Prostate gland (tissue), 2 donors: ENCODE measurements at regions not wholly inside any gene's neighbourhood (a gene's known extent, or its start where the extent isn't known, plus 50 kb on each side); places are given as distances from the start of the nearest gene placed in this dataset.

ENCODE experiments used
- DNase-seq: peaks from one replicate; pipeline ENCODE4 v3.0.0-alpha.2; 2019; ENCODE audit warnings: low spot score
- H3K27ac ChIP-seq, 2 donors: fragments of 200-600 bp; sonication (generic); 2 replicates each; pipeline ENCODE4 v1.5.1; 2017 to 2019
- H3K27me3 ChIP-seq: fragments of 200-600 bp; sonication (generic); replicated peaks from 2 replicates; pipeline ENCODE4 v1.5.1; 2019; ENCODE audit not compliant: insufficient read depth
- H3K36me3 ChIP-seq, 2 donors: fragments of 200-600 bp; sonication (generic); 1 replicate in 1 of 2; 2 replicates in 1 of 2; pipeline versions ENCODE4 v1.5.1 to v1.8.1; 2017 to 2019
- H3K4me1 ChIP-seq: fragments of 200-600 bp; sonication (generic); replicated peaks from 2 replicates; pipeline ENCODE4 v1.5.1; 2019
- H3K4me3 ChIP-seq, 2 donors: fragments of 200-600 bp; sonication (generic); 2 replicates each; pipeline ENCODE4 v1.5.1; 2017 to 2019
- H3K9me3 ChIP-seq: fragments of 200-600 bp; sonication (generic); 2 replicates; pipeline ENCODE4 v1.5.1; 2017
- POLR2A ChIP-seq: fragments of 450-650 bp; IDR thresholded peaks from one replicate; pipeline ENCODE4 v1.6.1; 2016; ENCODE audit warnings: antibody characterized with exemption, mild to moderate bottlenecking
- POLR2AphosphoS5 ChIP-seq: sonication (generic); formaldehyde crosslinking; IDR thresholded peaks from one replicate; pipeline ENCODE4 v1.6.1; 2017; ENCODE audit warnings: antibody characterized with exemption
- WGBS: methylation state at CpG from one replicate; pipeline ENCODE4 v1.1.5; 2018; 5-methylcytosine and 5-hydroxymethylcytosine counted together
- intact Hi-C: fragments of 100-400 bp; cut with DNase I; formaldehyde crosslinking; loops from one replicate; pipeline ENCODE4 v1.14.2; 2022
- TF ChIP-seq, protein P1 (sequence below), 4 experiments: fragments of 200-600 bp in 2 of 4; fragments of 450-650 bp in 2 of 4; sonication (generic) in 2 of 4; IDR thresholded peaks; 1 replicate in 3 of 4; 2 replicates in 1 of 4; pipeline ENCODE4 v1.5.1; 2016 to 2019; ENCODE audit warnings: antibody characterized with exemption in 4 of 4, mild to moderate bottlenecking in 2 of 4, moderate library complexity in 2 of 4

- Histone ChIP-seq H3K36me3 (no peaks in the 10 kb centered on the region), H3K4me3 (no peak overlapping the region), H3K27ac (no peak overlapping the region), H3K4me1 (no peaks in the 10 kb centered on the region), H3K27me3 (no peaks in the 10 kb centered on the region), H3K9me3 (no peaks in the 10 kb centered on the region)
- TF ChIP-seq POLR2AphosphoS5 (no peak), POLR2A (no peak)
- TF ChIP-seq, protein P1, sequence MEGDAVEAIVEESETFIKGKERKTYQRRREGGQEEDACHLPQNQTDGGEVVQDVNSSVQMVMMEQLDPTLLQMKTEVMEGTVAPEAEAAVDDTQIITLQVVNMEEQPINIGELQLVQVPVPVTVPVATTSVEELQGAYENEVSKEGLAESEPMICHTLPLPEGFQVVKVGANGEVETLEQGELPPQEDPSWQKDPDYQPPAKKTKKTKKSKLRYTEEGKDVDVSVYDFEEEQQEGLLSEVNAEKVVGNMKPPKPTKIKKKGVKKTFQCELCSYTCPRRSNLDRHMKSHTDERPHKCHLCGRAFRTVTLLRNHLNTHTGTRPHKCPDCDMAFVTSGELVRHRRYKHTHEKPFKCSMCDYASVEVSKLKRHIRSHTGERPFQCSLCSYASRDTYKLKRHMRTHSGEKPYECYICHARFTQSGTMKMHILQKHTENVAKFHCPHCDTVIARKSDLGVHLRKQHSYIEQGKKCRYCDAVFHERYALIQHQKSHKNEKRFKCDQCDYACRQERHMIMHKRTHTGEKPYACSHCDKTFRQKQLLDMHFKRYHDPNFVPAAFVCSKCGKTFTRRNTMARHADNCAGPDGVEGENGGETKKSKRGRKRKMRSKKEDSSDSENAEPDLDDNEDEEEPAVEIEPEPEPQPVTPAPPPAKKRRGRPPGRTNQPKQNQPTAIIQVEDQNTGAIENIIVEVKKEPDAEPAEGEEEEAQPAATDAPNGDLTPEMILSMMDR (IDR thresholded peaks at IDR 0.05) = no peak
- DNase-seq = no peak
- intact Hi-C loops = no loop called here
- 85% methylated on average over 11 of the region's 11 CpGs for WGBS
Observed at GRCh38 chr5:171589461-171589860, 170.0 kb downstream of the FGF18 start.

GRCh38 chr5:171592076-171592475, 172.6 kb downstream of the FGF18 start:
- no peak overlapping the region for H3K4me3 ChIP-seq
- intact Hi-C loops = loop anchor here (10.0 kb wide), 1 partner anchor 67 kb away; no protein-coding TSS in a partner anchor
- TF ChIP-seq POLR2A (no peak), POLR2AphosphoS5 (no peak)
- TF ChIP-seq, protein P1 (IDR thresholded peaks at IDR 0.05) = no peak
- H3K4me1 ChIP-seq = no peaks in the 10 kb centered on the region
- H3K27me3 ChIP-seq = no peaks in the 10 kb centered on the region
- no peak overlapping the region for H3K27ac ChIP-seq
- H3K36me3 ChIP-seq = no peaks in the 10 kb centered on the region
- H3K9me3 ChIP-seq = no peaks in the 10 kb centered on the region
- no peak for DNase-seq
- 92% methylated on average over 5 of the region's 5 CpGs for WGBS

- WGBS = 70% methylated on average over 3 of the region's 3 CpGs
- H3K4me1 ChIP-seq = no peaks in the 10 kb centered on the region
- H3K36me3 ChIP-seq = no peaks in the 10 kb centered on the region
- H3K27me3 ChIP-seq = no peaks in the 10 kb centered on the region
- no peak overlapping the region for H3K27ac ChIP-seq
- TF ChIP-seq, protein P1 (IDR thresholded peaks at IDR 0.05) = no peak
- TF ChIP-seq POLR2A (no peak), POLR2AphosphoS5 (no peak)
- no peaks in the 10 kb centered on the region for H3K9me3 ChIP-seq
- no peak overlapping the region for H3K4me3 ChIP-seq
- DNase-seq = no peak
- intact Hi-C loops = loop anchor here (10.0 kb wide), 1 partner anchor 68 kb away; no protein-coding TSS in a partner anchor
Observed at GRCh38 chr5:171592736-171593135, 173.3 kb downstream of the FGF18 start.

DNA sequence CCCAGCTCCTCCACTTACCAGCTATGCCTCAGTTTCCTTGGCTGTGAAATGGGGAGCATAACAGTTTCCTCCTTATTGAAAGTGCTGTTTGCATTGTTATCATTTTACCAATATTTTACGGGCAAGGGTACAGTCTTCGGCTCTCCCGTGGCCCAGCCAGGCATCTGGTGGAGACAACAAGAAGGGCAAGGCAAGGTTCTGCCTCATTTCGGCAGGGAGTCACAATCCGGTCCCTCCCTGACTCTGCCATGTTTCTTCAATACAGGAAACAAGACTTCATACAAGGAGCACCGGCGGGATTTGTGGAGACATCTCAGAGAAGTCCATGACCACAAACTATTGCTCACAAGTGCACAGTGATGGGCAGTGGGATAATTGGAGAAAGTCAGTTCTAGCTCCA, 174.0 kb downstream of the FGF18 start:
- no peak overlapping the region for H3K27ac ChIP-seq
- TF ChIP-seq, protein P1 (IDR thresholded peaks at IDR 0.05) = no peak
- no peak for TF ChIP-seq POLR2A
- TF ChIP-seq POLR2AphosphoS5 = no peak
- no peaks in the 10 kb centered on the region for H3K27me3 ChIP-seq
- H3K9me3 ChIP-seq = no peaks in the 10 kb centered on the region
- WGBS = 94% methylated on average over 7 of the region's 7 CpGs
- no peak overlapping the region for H3K4me3 ChIP-seq
- H3K36me3 ChIP-seq = no peaks in the 10 kb centered on the region
- DNase-seq = no peak
- no peaks in the 10 kb centered on the region for H3K4me1 ChIP-seq
- intact Hi-C loops = loop anchor here (10.0 kb wide), 1 partner anchor 69 kb away; no protein-coding TSS in a partner anchor

DNA sequence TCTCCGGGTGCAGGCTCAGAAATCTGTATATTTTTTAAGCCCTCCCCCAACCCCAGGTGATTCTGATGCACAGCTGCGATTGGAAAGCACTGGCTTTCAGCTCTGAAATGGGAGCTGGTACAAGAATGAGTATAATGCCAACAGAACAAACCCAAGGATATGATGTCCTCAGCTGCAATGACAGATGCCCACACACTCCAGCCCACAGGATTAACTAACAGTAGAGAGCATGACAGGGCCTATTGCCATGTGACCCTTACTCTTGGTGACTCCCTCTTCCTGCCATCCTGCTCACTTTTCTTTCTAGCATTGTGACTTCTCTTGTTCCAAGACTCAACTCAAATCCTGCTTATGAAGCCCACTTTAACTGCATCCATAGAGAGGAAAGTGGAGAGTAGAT, 174.5 kb downstream of the FGF18 start:
- no peak for DNase-seq
- 87% methylated on average over 2 of the region's 2 CpGs for WGBS
- TF ChIP-seq POLR2AphosphoS5 (no peak), POLR2A (no peak)
- TF ChIP-seq, protein P1 (IDR thresholded peaks at IDR 0.05) = no peak
- Histone ChIP-seq H3K27me3 (no peaks in the 10 kb centered on the region), H3K36me3 (no peaks in the 10 kb centered on the region), H3K9me3 (no peaks in the 10 kb centered on the region), H3K4me1 (no peaks in the 10 kb centered on the region), H3K27ac (no peak overlapping the region), H3K4me3 (no peak overlapping the region)
- intact Hi-C loops = loop anchor here (10.0 kb wide), 1 partner anchor 69 kb away; no protein-coding TSS in a partner anchor
